SKM-1 (cell line): ENCODE measurements at regions not wholly inside any gene's neighbourhood (a gene's known extent, or its start where the extent isn't known, plus 50 kb on each side); places are given as distances from the start of the nearest gene placed in this dataset.
A peak's percentile ranks its signal among the peaks of the same experiment; 100 is the strongest.

ENCODE experiments used
- DNase-seq: peaks from one replicate; lab custom pipeline; 2025; ENCODE audit not compliant: unreplicated experiment; lab: John Stamatoyannopoulos, UW

- DNase-seq = no peak
Observed at GRCh38 chr16:85320677-85321385, 208.6 kb upstream of the CIBAR2 start.

DNA sequence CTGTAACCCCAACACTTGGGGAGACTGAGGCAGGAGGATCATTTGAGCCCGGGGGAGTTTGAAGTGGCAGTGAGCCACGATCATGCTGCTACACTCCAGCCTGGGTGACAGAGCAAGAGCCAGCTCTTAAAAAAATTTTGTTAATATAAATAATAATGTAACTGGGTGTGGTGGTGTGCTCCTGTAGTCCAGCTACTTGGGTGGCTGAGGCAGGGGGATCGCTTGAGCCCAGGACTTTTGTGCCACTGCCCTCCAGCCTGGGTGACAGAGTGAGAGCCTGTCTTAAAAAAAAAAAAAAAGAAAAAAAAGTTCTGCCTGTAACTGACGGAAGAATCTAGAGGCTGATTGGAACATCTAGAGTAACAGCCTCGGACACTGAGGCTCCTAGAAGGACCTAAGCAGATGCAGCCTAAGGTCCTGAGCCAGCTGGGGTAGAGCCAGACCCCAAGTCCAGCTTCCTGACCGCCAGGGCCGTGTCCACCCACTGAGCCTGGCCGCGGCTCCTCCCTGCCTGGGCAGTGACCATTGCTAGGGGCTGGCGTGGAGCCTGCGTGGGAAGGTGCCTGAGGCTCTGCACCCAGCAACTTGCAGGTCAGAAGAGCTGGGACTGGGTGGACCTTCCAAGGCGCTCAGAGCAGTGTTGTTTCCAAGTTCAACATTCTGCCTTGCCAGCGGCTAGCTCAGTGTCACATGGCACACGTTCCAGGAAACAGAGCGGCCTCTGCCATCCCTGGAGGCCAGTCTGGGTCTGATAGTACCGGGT lies 209.4 kb upstream of the CIBAR2 start:
- no peak for DNase-seq

DNA sequence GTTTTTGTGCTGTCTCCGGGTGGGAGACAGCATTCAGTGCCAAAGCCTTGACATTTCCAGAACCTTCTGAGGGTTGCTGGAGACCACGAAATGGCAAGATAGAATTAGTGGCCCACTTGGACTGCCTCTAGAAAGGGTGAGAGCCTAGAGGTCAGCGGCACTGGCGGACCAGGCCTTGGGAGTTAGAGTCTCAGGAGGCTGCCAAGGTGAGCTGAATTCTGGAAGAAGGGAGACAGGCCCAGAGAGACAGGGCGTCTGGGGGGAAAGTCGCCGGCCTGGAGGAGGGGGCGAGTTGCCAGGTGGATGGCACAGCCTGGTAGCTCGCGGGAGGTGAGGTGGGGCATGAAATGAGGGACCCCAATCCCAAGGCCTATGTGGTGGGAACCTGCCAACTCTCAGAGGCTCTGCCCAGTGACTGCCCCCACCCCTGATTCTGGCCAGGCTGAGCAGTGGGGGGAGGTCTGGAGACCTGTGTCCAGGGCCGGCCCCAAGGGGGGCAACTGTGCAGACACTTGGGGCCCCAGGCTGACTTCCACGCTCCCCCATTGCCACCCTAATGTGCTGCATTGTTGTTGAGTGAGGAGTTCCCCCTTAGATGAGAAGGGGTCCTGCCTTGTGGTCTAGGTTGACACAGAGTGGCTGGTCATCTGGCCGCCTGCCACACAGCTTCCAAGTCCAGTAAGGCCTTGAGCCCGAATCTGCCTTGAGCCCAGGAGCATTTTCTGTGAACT lies 211.1 kb upstream of the CIBAR2 start:
- no peak for DNase-seq

- DNase-seq = no peak
Observed at GRCh38 chr16:85323961-85324253, 211.6 kb upstream of the CIBAR2 start.

GRCh38 chr16:85324488-85324887 lies 212.2 kb upstream of the CIBAR2 start:
- DNase-seq = no peak

GRCh38 chr16:85326113-85326793 lies 214.0 kb upstream of the CIBAR2 start:
- no peak for DNase-seq

- no peak for DNase-seq
Observed at GRCh38 chr16:85326794-85327181, 214.5 kb upstream of the CIBAR2 start.

GRCh38 chr16:85327731-85328675 lies 215.7 kb upstream of the CIBAR2 start:
- DNase-seq = no peak

DNA sequence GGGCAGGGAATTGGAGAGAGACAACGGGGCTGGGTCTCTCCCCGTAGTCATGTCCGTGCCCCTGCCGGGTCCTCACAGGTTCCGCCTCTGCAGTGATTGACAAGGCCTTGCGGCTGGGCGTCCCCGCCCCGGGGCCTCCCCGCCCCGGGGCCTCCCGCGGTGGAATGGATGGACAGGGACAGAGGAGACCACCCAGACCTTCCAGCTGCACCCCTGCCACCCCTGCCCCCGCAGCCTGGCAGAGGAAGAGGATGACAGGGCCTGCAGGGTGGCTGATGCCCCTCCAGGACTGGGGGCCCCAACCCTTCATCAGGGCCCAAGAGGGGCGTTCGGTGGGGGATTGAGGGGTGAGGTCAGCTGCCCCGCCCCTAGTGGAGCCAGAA lies 216.4 kb upstream of the CIBAR2 start:
- DNase-seq = no peak

DNA sequence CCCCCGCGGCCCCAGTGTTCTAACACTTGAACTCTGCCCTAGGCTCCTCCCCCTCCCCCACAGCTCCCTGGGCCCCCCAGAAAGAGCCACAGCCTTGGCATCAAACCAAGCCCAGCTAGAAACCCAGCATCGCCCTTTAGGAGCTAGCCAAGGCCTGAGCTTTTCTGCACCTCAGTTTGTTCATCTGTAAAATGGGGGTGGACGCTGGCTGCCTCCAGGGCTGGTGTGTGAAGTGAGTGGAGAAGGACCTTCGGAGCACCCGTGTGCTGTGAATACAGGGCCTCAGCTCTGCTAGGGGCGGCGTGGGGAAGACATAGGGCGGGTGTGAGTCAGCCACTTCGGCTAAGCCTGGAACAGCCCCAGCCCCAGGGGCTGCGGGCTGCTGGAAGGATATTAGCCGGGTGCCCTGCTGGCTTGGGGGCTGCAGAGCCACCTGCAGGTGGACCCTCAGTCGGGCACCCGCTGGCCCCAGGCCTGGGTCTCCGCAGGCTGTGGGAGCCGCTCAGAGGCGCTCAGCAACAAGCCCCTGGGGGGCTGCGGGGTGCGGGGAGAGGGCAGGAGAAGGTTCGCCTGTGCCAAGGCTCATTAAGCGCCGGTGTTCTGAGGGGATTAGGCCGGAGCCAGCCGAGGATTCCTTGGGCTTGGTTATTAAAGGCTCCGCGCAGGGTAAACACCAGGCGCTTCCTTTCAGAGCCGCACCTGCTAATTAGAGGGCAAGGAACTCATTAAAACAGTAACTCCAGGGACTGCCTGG lies 217.0 kb upstream of the CIBAR2 start:
- DNase-seq = no peak

GRCh38 chr16:85330006-85330693 lies 217.9 kb upstream of the CIBAR2 start:
- DNase-seq = no peak

DNA sequence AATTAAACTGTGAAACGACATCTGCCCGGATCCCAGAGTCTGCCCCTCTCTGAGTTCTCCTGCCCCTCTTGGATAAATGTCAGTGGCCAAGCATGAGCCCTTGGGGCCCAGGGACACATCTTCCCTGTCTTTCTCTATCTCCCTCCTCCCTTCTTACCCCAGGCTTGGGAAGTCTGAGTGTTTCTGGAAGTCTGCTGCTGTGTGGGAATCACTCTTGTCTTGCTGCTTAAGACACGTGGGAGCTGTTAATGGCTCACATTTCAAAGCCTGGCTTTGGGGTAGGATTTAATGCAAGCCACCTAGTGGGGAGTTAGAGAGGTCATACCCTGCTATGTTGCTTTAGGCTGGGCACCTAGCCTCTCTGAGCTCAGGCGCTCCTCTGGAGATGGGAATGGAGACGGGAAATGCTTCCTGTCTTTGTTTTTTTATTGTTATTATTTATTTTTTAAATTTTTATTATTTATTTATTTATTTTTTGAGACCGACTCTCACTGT lies 218.5 kb upstream of the CIBAR2 start:
- peak; percentile 14 for DNase-seq

DNA sequence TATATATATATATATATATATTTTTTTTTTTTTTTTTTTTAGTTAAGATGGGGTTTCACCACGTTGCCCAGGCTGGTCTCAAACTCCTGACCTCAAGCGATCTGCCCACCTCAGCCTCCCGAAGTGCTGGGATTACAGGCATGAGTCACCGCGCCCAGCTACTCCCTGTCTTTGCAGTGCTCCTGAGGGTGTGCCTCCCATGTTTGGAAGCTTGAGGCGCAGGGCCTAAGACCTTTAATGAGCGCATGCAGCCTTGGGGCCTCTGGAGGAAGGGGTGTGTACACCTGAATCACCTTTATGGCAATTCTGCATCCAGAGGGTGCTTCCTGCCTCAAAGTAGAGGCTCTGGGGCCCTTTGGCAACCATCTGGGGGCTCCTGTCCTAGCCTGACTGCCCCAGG lies 219.4 kb upstream of the CIBAR2 start:
- DNase-seq = no peak

- DNase-seq = no peak
Observed at GRCh38 chr16:85332175-85332574, 219.9 kb upstream of the CIBAR2 start.

- no peak for DNase-seq
Observed at GRCh38 chr16:85333337-85333736, 221.1 kb upstream of the CIBAR2 start.

- no peak for DNase-seq
Observed at GRCh38 chr16:85333744-85334640, 221.7 kb upstream of the CIBAR2 start.

DNA sequence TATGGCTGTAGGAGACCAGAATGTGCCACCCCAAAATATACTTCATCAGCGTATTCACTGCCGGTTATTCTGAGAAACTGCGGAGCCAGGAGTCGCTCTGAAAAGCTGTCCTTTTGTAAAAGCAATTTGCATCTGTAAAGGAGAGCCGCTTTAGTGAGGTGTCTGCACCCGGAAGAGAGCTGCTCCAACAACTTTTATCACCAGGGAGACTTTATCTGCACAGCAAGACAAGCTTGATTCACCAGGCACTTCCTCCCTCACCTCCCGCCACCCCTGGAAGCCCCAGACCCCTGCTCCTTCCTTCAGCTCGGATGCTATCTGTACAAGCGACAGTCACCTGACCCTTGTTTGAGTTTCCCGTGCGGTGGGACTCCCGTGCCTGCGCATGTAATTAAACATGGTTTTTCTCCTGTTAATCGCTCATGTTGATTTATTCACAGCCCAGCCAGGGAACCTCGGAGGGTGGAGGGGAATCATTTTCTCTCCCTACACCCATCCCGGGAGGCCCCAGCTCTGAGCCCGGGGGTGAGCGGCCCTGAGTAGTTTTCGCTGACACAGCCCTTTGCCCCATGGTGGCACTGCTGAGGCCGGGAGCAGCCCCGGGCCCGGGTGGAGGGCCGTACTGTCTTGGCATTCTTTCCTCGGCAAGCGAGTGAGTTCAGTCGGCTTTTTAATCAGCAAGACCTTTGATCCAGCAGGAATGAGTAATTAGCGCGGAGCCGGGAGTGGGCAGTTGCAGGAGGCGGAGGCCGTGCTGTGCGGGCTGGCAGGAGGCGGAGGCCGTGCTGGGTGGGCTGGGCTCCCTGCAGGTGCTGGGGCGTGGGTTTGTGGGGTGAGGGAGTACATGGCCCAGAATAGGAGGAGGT lies 222.7 kb upstream of the CIBAR2 start:
- no peak for DNase-seq
